HG02884 (cell line): ENCODE measurements at regions not wholly inside any gene's neighbourhood (a gene's known extent, or its start where the extent isn't known, plus 50 kb on each side); places are given as distances from the start of the nearest gene placed in this dataset.
"Not testable (repeated sequence)": the region's sequence is repeated elsewhere in the genome, so short reads cannot be mapped to it uniquely, and the experiment has no call there.

Experiments
- ATAC-seq: cut with Tn5 transposase; IDR thresholded peaks from one replicate; pipeline ENCODE4 v1.9.1; 2021; ENCODE audit warnings: mild to moderate bottlenecking, moderate library complexity; ENCODE audit not compliant: unreplicated experiment

DNA sequence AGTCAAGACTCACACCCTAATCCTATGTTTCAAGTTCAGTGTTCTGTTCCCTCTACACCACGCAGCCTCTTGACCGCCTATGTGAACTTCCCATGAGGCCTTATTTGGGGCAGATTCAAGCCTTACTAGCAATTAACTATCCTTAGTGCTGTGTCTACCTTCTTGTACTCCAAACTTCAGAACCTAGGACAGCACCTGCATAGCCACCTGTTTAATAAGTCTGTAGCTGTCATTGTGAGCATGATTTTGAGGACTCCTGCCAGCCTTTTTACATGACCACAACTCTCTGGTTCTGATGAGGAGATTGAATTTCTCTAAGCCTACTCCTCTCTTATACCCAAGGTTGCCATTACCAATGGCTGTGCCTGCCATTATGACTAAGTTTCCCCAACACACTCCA is 50.8 kb upstream of the PCSK1 start:
- no peak for ATAC-seq

DNA sequence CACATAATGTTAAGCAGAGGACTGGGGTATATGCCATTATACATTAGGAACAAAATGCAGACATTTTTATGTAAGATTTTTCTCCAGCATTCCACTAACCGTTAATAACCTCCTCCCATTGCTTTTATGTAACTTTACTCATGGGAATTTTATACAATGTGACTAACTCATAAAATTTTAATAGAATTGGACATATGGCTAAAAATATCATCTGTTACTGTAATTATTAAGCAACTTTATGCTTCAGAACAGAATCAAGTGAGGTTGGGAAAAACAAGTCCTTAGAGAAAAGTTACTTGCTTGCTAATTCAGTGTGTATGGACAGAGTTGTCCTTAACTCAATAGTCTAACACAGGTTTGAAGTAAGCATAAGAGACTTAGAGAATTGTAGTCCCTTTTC is 54.8 kb upstream of the PCSK1 start:
- no peak for ATAC-seq

DNA sequence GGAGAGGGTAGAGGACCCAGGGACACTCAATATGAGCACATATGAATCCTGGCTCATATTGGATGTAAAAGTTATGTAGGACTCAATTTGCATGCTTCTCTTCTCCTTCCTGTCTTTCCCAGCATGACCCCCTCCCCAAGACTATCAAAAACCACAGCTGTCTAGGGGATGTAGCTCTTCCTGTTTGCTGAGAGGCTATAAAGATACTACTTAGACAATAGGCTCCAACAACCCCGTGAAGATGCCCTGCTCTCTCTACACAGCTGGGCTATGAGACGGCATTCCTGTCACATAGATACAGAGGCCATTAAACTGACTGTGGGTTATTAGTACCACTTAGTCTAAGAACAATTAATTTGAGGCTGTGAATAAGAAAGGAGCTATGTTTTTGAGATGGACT is 56.5 kb upstream of the PCSK1 start:
- no peak for ATAC-seq

DNA sequence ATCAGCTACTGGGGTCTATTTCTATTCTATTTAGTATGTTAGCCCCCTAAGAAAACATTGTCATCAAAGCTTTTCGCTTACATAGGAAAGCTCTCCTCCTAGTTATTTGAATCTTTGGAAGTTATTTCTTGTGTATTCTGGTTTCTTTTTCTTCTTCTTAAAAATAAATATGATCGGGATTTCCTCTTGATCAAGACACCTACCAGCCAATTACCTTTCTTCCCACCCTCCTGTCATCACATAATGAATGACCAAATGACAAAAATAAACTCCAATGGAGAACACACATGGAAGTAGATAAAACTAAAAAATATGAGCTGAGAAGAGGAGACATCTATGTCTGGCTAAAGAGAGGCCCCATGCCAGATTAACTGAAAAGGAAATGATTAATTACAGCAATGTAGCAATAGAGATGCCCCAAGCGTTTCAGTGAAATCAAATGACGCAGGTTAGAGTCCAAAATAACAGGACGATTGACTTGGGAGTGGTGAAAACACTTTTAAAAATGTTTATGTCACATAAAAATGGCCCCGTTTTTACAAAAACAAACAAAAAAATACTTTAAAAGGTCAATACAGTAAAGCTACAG is 59.5 kb upstream of the PCSK1 start:
- no peak for ATAC-seq

DNA sequence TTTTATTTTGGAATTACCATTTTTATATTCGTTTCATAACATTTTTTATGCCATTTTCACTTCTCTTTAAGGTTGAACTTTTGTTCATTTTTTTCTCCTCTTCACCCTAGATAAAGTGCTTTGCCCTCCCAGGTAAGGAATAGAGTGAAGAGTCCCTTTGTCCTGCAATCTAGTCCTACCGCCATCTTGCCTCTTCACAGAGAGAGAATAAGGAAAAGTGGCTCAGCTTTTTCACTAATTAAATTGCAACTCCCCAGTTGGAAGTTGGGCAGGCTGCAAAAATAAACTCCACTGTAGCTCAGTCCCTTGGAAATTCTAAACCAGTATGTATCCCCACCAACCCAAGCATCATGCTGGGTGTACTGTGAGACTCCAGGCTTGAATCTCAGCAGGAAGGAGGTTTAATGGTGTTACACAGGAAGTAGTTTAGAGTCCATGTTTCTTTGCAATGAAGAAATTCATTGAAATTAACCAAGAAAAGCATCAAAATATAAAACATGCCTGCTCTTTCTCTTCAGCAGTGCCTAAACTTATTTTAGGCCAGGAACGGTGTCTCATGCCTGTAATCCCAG is 60.3 kb upstream of the PCSK1 start:
- ATAC-seq = no peak

DNA sequence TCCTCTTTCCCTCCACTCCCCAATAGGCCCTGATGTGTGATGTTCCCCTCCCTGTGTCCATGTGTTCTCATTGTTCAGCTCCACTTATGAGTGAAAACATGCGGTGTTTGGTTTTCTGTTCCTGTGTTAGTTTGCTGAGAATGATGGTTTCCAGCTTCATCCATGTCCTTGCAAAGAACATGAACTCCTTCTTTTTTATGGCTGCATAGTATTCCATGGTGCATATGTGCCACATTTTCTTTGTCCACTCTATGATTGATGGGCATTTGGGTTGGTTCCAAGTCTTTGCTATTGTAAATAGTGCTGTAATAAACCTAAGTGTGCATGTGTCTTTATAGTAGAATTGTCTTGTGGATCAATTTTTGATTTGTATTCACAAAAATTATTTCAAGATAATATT is 62.4 kb upstream of the PCSK1 start:
- ATAC-seq = not testable (repeated sequence)

DNA sequence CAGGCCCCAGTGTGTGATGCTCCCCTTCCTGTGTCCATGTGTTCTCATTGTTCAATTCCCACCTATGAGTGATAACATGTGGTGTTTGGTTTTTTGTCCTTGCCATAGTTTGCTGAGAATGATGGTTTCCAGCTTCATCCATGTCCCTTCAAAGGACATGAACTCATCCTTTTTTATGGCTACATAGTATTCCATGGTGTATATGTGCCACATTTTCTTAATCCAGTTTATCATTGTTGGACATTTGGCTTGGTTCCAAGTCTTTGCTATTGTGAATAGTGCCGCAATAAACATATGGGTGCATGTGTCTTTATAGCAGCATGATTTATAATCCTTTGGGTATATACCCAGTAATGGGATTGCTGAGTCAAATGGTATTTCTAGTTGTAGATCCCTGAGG is 64.0 kb upstream of the PCSK1 start:
- not testable (repeated sequence) for ATAC-seq

DNA sequence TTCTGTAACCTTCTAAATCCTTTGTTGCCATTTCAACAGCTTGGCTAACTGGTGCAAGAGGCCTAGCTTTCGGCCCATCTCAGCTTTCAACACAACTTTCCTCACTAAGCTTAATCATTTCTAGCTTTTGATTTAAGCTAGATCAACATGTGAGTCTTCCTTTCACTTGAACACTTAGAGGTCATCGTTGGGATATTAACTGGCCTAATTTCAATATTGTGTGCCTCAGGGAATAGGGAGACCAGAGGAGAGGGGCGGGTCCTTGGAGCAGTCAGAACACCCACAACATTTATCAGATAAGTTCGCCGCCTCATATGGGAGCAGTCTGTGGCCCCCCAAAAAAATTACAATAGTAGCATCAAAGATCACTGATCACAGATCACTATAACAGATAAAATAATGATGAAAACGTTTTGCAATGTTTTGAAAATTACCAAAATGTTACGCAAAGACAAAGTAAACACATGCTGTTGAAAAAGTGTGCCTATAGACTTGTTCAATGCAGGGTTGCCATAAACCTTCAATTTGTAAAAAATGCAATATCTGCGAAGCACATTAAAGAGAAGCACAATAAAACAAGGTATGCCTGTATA is 66.8 kb upstream of the PCSK1 start:
- ATAC-seq = no peak

DNA sequence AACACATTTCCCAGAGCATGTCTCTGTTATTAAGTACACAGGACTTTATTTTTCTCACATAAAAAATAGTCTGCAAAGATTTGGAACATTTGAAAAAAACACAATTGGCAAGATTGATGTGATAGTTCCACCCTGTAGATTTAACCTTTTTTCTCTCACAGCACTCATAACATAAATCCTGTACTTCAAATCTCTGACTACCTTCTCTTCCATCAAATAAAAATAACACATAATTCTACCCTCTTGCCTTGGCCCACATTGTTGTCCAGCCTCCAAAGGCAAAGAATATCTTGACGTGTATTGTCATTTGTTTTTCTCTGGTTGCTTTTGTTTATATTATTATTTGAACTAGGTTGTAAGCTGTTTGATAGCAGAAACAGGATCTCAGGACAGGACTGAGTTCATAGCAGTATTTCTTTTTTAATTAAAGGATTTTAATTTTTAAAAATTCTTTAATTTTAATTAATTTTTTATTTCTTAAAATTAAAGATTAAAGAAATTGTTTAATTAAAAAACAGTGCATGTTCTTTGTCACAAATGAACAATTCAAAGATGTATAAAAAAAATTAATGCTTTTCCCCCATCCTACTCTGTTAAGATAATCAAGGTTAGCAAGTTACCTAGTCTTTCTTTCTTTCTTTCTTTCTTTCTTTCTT is 69.1 kb upstream of the PCSK1 start:
- no peak for ATAC-seq

DNA sequence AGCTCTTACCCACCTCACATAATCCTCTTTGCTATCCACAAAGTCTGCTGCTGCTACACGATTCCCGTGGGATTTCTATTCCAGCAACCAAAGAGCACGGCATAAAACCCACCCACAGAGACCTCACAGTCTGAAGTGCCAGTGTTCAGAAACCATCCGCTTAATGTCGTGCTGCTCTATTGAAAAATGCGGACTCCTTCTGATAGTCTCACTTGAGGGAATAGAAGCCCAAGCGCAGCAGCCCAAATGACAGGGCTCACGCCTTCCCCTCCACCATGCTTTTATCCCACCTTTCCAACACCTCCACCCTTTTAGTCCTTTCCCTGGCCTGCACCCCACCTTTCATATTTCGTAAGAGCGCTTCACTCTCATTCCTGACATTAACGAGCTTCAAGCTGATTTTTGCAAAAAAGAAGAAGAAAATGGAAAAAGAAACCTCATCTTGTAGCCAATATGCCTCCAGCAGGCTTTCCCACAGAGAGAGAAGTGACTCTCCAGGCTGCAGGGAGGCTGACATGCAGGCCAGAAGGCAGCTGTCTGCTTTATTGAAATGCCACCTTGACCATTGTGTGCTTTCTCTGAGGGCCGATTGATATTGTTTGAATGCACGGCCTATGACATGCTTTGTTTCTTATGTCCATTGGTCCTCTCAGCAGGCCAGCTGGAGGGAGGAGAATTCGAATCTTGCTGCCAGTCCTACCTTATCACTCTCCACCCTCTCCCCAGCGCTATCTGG is 70.6 kb upstream of the PCSK1 start:
- ATAC-seq = no peak

DNA sequence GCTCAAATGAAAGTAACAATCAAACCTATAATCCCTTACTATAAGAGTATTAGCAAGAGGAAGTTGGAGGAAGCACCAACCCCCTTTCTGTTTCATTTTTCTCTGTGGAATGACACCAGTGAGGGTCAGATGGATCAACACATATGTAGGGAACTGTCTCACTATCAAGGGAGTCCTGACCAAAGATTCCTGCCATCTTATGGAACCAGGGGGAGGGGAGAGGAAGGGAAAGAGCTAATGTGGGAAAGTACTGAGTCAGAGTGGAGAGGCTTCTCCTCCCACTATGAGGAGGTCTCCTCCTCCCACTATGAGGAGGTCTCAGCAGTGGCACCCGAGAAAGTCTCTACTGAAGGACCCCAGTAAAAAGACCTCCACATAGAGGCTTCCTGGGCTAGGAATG is 73.3 kb upstream of the PCSK1 start:
- no peak for ATAC-seq

DNA sequence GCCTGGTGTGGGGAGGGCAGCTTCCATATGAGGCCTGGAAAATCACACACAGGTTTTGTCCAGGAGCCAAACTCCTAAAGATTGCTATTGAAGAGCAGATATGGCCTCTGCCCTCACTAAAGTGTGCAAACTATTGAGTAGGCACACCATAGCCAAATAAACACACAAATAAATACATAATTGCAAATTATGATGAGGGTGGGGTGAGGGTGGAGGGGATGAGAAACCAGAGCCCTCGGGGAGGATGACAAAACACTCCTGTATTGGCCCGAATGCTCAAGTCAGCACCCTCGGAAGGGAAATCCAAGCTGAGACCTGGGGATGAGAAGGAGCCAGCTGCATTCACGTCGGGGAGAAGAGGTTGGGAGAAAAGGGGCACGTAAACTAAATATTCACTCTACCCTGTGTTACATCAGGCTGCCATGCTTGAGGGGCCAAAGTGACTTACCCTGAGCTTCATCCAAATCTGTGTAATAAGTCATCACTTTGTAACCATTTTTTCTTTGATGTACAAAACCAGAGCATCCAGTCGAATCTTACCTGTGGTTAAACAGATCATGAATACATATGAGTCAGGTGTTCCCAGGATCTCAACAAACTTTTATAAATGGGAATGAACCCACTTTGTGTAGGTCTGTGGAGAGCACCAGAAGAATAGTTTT is 73.9 kb upstream of the PCSK1 start:
- no peak for ATAC-seq

DNA sequence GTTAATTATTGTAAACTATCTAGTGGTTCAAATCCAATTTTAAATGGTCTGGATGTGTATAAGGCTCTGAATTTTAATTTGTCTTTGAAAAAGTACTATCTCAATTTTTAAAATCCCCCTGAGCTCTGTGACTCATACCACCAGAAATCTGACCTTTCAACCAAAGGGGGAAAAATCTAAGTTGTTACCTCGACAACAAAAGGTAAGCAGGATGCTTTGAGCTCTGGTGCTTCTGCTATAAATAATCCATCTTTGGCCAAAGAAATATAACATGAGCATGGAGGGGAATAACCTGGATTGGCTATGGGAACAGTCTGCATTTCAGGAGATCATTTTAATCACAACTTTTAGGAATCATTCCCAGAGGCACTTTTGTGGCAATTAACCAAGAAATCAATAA is 76.3 kb upstream of the PCSK1 start:
- no peak for ATAC-seq

DNA sequence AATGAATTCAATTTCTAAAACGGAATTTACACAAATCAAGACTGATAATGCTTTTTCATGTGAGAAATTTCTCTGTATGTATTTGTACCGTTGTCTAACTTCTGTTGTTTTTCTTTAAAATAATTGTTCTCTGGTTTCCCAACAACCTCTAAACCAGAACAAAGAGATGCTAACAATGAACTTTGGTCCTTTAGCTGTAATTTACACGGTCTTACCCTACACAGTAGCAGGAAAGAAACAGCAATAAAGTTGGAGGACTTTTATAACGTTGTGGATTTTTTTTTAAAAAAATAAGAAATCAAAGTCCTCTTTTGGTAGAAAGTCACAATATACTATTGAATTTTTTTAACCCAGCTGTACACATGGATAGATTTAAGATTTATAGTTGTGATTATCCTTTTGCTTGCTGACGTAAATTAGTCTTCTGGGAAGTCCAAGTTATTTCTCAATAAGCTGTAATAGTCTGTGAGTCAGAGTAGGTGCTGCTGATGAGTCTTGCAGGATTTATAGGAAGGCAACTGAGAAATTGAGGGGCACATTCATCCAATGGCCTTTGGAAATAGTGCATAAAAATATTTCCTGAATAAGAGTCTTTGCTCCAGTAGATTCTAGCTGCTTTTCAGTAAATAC is 76.8 kb upstream of the PCSK1 start:
- no peak for ATAC-seq

DNA sequence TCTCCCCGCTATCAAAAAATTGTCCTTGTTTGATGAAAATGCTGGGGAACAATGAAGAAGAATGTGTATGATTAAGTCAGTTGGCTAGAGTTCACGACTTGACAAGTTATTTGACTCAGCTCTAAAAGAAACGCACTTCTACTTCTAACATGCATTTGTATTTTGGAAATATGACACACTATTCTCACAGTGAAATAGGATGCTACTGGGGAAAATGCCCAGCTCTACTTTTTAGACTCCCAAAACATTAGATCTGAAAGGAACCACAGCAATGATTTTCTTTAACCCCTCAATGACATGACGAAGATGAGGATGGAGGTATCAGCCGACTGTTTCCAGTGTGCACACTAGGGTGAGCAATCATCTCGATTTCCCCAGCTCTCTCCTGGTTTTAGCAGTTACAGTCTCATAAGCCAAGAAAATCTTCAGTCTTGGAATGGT is 83.6 kb upstream of the PCSK1 start:
- no peak for ATAC-seq

DNA sequence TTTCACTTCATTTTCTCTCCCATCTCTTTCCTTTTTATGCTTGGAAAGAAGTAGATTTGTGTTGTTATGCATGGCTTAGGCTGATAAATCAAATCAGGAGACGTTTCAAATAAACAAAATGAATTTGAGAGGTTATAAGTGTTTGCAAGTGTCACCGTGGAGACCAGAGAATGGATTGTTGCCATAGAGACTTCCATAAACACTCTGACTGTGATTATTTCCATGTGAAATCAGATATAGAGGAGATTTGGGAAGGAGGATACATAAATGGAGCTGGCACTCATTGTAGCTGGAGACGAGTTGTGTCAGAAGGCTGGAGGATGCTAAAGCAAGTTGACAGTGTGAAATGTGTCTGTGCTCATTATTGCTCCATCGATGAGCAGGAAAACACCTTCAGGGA is 84.2 kb upstream of the PCSK1 start:
- ATAC-seq = no peak

DNA sequence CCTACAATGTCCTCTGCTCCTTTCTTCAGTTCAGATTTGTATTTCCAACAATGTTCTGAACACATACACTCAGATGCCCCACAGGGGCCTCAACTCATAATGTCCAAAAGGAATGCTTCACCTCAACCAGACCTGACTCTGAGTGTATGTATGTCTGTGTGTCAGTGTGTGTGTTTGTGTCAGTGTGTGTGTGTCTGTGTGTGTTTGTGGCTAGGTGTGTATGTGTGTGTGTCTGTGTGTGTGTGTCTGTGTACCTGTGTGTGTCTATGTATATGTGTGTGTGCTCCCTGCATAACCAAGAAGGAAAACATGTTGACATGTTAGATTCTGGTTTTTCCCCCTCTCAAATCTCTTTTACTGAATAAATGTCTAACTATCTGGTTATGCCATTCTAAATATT is 87.3 kb upstream of the PCSK1 start:
- no peak for ATAC-seq

DNA sequence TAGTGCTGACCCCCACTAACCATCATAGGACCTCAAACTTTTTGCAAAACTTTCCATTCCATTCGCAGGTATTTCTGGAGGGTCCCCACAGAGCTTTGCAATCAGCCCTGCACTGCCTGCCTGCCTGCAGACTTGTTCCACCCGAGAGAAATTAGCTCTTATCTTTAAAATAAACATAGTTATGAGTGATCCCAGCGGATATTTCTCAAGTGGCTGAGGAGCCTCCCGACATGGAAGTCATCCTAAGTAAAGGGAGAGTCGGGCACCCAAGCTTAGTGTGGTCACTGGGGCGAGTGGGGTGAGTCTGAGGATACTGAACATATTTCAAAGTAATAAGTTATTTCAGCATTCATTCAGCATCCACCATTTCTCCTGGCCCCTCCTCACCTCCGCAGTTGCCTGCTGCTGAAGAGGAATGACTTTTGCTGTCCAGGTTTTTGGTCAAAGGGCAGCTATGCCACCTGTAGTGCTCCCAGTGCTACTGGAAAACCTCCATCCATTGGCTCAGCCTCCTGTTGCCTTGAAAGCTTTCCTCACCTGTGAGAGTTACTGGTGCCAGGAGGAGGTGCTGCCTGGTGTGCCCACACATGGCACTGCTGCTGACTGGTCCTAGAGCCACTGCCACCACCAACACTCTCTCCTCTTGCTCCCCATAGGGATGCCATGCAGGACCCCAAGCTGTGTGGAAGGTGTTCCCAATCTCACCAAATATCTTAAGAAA is 89.7 kb upstream of the PCSK1 start:
- no peak for ATAC-seq

DNA sequence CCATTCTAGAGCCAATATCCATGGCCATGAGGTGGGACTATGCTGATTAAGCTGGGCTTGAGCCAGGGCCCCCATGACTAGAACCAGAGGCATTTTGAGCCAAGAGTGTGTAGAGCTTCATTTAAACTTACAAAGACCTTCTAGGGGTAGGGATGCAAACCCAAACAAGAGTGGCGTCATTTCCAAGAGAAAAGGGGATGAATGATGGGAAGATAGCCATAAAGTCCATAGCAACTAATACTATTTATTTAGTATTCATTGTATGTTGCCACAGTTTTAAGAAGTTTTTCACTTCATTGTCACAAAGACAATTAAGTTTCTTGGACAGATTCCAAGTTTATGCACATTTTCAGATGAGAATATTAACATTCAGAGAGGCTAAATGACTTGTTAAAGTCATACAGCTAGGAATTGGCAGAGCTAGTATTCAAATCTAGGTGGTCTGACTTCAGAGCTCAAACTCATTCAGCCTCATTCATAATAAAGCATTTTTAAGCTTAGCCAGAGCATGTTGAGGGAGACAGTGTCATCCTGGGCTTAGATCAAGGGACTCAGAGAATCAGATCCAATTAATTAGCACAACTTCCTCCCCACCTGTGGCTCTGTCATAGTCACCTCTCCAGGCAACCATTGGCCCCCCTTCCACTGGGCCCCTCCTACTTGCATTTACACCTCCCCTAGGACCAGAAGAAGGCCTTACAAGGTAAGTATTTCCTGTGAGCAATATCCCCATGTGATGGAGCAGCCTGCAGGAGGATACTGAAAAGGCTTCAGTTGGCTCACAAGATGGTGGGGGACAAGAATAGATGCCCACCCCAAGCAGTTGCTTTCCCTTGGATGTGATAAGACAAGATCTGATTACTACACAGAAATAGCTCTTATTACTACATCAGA is 95.0 kb upstream of the PCSK1 start:
- ATAC-seq = no peak
